Hepatocyte (in vitro differentiated cells): ENCODE measurements at regions not wholly inside any gene's neighbourhood (a gene's known extent, or its start where the extent isn't known, plus 50 kb on each side); places are given as distances from the start of the nearest gene placed in this dataset.

Source experiments
- EZH2 ChIP-seq: fragments of 200-600 bp; sonication (generic); IDR thresholded peaks from 2 replicates; pipeline ENCODE4 v1.6.1; 2016; ENCODE audit warnings: antibody characterized with exemption, mild to moderate bottlenecking, borderline replicate concordance
- EZH2phosphoT487 ChIP-seq: fragments of 200-600 bp; sonication (generic); IDR thresholded peaks from one replicate; pipeline ENCODE4 v1.6.1; 2018; ENCODE audit warnings: antibody characterized with exemption, mild to moderate bottlenecking, low read depth, moderate library complexity; ENCODE audit not compliant: unreplicated experiment, severe bottlenecking
- TF ChIP-seq, protein P1 (sequence below): fragments of 200-600 bp; sonication (generic); IDR thresholded peaks from 2 replicates; pipeline ENCODE4 v1.5.1; 2016; ENCODE audit warnings: antibody characterized with exemption, mild to moderate bottlenecking; ENCODE audit not compliant: poor library complexity

DNA sequence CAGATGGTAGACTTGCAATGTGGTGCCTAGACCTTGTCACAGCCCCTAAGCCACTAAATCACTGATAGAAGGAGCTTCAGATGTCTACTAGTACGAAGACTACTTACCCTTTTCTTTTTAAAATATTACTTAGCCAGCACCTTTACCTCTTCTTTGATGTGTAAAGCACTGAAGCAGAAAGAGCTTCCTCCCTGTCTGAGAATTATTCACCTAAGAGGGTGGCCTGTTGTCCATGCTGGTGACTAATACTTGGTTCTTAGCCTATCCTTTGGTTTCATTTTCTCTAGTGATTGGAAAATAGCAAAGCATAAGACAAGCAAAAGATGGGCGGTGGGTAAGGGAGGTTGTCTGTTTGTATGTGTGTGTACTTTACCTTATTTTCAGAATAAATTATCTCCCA lies 794.6 kb downstream of the TFAP2A start:
- TF ChIP-seq, protein P1, sequence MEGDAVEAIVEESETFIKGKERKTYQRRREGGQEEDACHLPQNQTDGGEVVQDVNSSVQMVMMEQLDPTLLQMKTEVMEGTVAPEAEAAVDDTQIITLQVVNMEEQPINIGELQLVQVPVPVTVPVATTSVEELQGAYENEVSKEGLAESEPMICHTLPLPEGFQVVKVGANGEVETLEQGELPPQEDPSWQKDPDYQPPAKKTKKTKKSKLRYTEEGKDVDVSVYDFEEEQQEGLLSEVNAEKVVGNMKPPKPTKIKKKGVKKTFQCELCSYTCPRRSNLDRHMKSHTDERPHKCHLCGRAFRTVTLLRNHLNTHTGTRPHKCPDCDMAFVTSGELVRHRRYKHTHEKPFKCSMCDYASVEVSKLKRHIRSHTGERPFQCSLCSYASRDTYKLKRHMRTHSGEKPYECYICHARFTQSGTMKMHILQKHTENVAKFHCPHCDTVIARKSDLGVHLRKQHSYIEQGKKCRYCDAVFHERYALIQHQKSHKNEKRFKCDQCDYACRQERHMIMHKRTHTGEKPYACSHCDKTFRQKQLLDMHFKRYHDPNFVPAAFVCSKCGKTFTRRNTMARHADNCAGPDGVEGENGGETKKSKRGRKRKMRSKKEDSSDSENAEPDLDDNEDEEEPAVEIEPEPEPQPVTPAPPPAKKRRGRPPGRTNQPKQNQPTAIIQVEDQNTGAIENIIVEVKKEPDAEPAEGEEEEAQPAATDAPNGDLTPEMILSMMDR, result no peak
- no peak for TF ChIP-seq EZH2phosphoT487
- no peak for TF ChIP-seq EZH2
